Endothelial cell of umbilical vein (primary cell): ENCODE measurements at regions not wholly inside any gene's neighbourhood (a gene's known extent, or its start where the extent isn't known, plus 50 kb on each side); places are given as distances from the start of the nearest gene placed in this dataset.

Experiments used
- BruUV-seq: library from RNA; stranded (reverse); fragments of 400-500 nt; replicated peaks from 2 replicates; lab custom pipeline; 2021; lab: Mats Ljungman, UMichigan
- CTCF ChIA-PET: fragments of 300-600, 350-600 bp; sonication (Branson Sonifier 250); formaldehyde crosslinking; loops from one replicate; lab custom pipeline; 2021; ENCODE audit warnings: antibody characterized with exemption, inconsistent platforms; lab: Charles Lee
- POLR2A ChIA-PET: fragments of 300-600, 350-600 bp; sonication (Branson Sonifier 250); formaldehyde crosslinking; loops from one replicate; lab custom pipeline; 2021; ENCODE audit warnings: antibody characterized with exemption, inconsistent platforms; lab: Charles Lee
- DNase-seq: peaks from one replicate; pipeline ENCODE4 v3.0.0-alpha.2; 2011; ENCODE audit warnings: low read depth, low spot score
- FAIRE-seq: peaks from 2 replicates; lab custom pipeline; 2011; peaks lifted over from hg19 to GRCh38; lab: Jason Lieb, UNC
- H2AFZ ChIP-seq: 2 replicates; pipeline ENCODE4 v1.6.0; 2012; ENCODE audit warnings: low read depth, low read length, control low read depth, inconsistent platforms
- H3K27ac ChIP-seq: 2 replicates; pipeline ENCODE4 v1.5.1; 2011; ENCODE audit warnings: low read depth, mild to moderate bottlenecking, control low read depth, low read length, moderate library complexity; ENCODE audit not compliant: insufficient read depth
- H3K27me3 ChIP-seq, 2 experiments: 2 replicates each; pipeline versions ENCODE4 v1.6.0 to v1.6.1; 2011; ENCODE audit warnings: low read length in 2 of 2, mixed read lengths in 1 of 2; ENCODE audit not compliant: control insufficient read depth in 2 of 2, insufficient read depth in 2 of 2
- H3K36me3 ChIP-seq, 2 experiments: 2 replicates in 1 of 2; 3 replicates in 1 of 2; pipeline ENCODE4 v1.5.1; 2011; ENCODE audit warnings: low read length in 2 of 2, mild to moderate bottlenecking in 1 of 2, moderate library complexity in 1 of 2; ENCODE audit not compliant: control insufficient read depth in 2 of 2, insufficient read depth in 2 of 2; ENCODE audit errors: extremely low read depth in 1 of 2
- H3K4me1 ChIP-seq: 3 replicates; pipeline ENCODE4 v1.5.1; 2011; ENCODE audit warnings: mild to moderate bottlenecking, low read length; ENCODE audit not compliant: control insufficient read depth, insufficient read depth; ENCODE audit errors: extremely low read depth
- H3K4me2 ChIP-seq: 2 replicates; pipeline ENCODE4 v1.6.1; 2011; ENCODE audit warnings: low read length, control low read depth, mixed read lengths; ENCODE audit not compliant: insufficient read depth
- H3K4me3 ChIP-seq, 3 experiments: fragments of 200-600 bp in 1 of 3; sonication (generic), shearing (Covaris generic) in 1 of 3; replicated peaks in 1 of 3; 2 replicates each; pipeline ENCODE4 v1.5.1; 2011 to 2016; ENCODE audit warnings: control low read depth in 3 of 3, low read length in 3 of 3, mild to moderate bottlenecking in 2 of 3, inconsistent platforms in 1 of 3, low read depth in 1 of 3, moderate library complexity in 1 of 3; ENCODE audit not compliant: insufficient read depth in 1 of 3
- H3K79me2 ChIP-seq: 2 replicates; pipeline ENCODE4 v1.6.0; 2012; ENCODE audit warnings: low read length, inconsistent platforms; ENCODE audit not compliant: control insufficient read depth, insufficient read depth
- H3K9ac ChIP-seq: replicated peaks from 2 replicates; pipeline ENCODE3; 2011; ENCODE audit warnings: low read length, control low read depth; ENCODE audit not compliant: insufficient read depth; ENCODE audit errors: extremely low read depth
- H3K9me1 ChIP-seq: replicated peaks from 3 replicates; pipeline ENCODE4 v1.6.0; 2011; ENCODE audit warnings: mild to moderate bottlenecking, low read length; ENCODE audit not compliant: control insufficient read depth, insufficient read depth; ENCODE audit errors: extremely low read depth
- H3K9me3 ChIP-seq: replicated peaks from 2 replicates; pipeline ENCODE4 v1.5.1; 2012; ENCODE audit warnings: low read length, inconsistent platforms; ENCODE audit not compliant: control insufficient read depth, insufficient read depth
- H4K20me1 ChIP-seq: replicated peaks from 2 replicates; pipeline ENCODE3; 2011; ENCODE audit warnings: mild to moderate bottlenecking, low read length; ENCODE audit not compliant: control insufficient read depth, insufficient read depth; ENCODE audit errors: extremely low read depth
- CTCF ChIP-seq, 2 donors: IDR thresholded peaks; 1 replicate in 1 of 2; 2 replicates in 1 of 2; pipeline ENCODE4 v1.5.1; 2011; ENCODE audit warnings: low read length in 2 of 2, mild to moderate bottlenecking in 2 of 2, moderate library complexity in 2 of 2, control low read depth in 1 of 2, inconsistent platforms in 1 of 2, low read depth in 1 of 2; ENCODE audit not compliant: insufficient read depth in 1 of 2; ENCODE audit errors: extremely low read depth in 1 of 2
- EZH2 ChIP-seq: IDR thresholded peaks from 2 replicates; pipeline ENCODE4 v1.6.1; 2012; ENCODE audit warnings: borderline replicate concordance, low read depth, mild to moderate bottlenecking, moderate library complexity, low read length, inconsistent platforms; ENCODE audit not compliant: severe bottlenecking
- FOS ChIP-seq: IDR thresholded peaks from 2 replicates; pipeline ENCODE4 v1.6.1; 2011; ENCODE audit warnings: mild to moderate bottlenecking, low read length, moderate library complexity, borderline replicate concordance; ENCODE audit not compliant: insufficient read depth
- GATA2 ChIP-seq: IDR thresholded peaks from 2 replicates; pipeline ENCODE4 v1.7.0; 2011; ENCODE audit warnings: low read depth, mild to moderate bottlenecking, moderate library complexity, mixed read lengths, low read length; ENCODE audit not compliant: insufficient read length, insufficient read depth
- JUN ChIP-seq: IDR thresholded peaks from 2 replicates; pipeline ENCODE4 v1.6.1; 2011; ENCODE audit warnings: borderline replicate concordance, low read depth; ENCODE audit not compliant: insufficient read length, insufficient read depth
- MYC ChIP-seq: IDR thresholded peaks from one replicate; pipeline ENCODE4 v1.6.1; 2011; ENCODE audit warnings: mild to moderate bottlenecking, low read depth, low read length
- POLR2A ChIP-seq: IDR thresholded peaks from 2 replicates; pipeline ENCODE4 v1.6.1; 2012; ENCODE audit warnings: low read depth, mild to moderate bottlenecking, control low read depth, low read length
- POLR2AphosphoS5 ChIP-seq: IDR thresholded peaks from 2 replicates; pipeline ENCODE4 v1.6.1; 2012; ENCODE audit warnings: low read depth, mild to moderate bottlenecking, control low read depth, low read length, moderate library complexity; ENCODE audit not compliant: insufficient read depth
- dilution Hi-C: fragments of 300-500 bp; cut with MboI; formaldehyde crosslinking; loops from one replicate; pipeline ENCODE4 v1.15.0; 2019; ENCODE audit warnings: low sequenced_read_pairs; ENCODE audit not compliant: extremely low pct_ligation_motif_present
- intact Hi-C: fragments of 100-400 bp; cut with micrococcal nuclease; formaldehyde crosslinking; loops from one replicate; pipeline ENCODE4 v1.10.0; 2022
- TF ChIP-seq, protein P1 (sequence below): IDR thresholded peaks from 2 replicates; pipeline ENCODE4 v1.6.1; 2011; ENCODE audit not compliant: insufficient read depth, insufficient read length

DNA sequence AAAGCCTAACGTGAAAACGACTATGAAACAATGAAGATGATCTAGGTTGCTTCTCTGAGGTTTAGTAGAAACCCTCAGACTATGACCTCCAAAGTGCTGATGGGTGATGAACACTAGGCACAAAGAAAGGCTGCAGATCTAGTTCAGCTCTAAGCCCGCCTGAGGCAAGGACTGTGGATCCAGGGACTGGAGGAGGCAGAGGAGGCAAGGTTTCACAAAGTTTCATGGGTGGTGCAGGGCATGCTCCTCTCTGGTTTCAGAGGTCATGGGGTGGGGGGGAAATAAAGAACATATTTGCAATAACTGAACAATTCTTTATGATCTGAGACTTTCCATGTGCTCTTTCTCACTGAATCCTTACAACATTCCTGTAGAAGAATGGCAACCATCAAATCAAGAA lies 679.2 kb downstream of the NTRK3 start:
- no peak overlapping the region for H3K27ac ChIP-seq
- intact Hi-C loops: no loop called here
- no peaks in the 10 kb centered on the region for H3K9me3 ChIP-seq
- no peaks in the 10 kb centered on the region for H3K36me3 ChIP-seq
- H4K20me1 ChIP-seq: no peaks in the 10 kb centered on the region
- H3K27me3 ChIP-seq: no peaks in the 10 kb centered on the region
- TF ChIP-seq CTCF (IDR thresholded peaks at IDR 0.05; ENCODE audit: extremely low read depth in 1 of 2, insufficient read depth in 1 of 2, low read depth in 1 of 2, low read length in 2 of 2) (no peak), EZH2 (no peak), MYC (no peak), POLR2A (no peak), POLR2AphosphoS5 (no peak), GATA2 (no peak), FOS (no peak), JUN (no peak)
- TF ChIP-seq, protein P1, sequence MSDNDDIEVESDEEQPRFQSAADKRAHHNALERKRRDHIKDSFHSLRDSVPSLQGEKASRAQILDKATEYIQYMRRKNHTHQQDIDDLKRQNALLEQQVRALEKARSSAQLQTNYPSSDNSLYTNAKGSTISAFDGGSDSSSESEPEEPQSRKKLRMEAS: no peak
- H3K4me2 ChIP-seq: no peak overlapping the region
- no peak for FAIRE-seq
- ChIA-PET POLR2A (no interaction called here), CTCF (no interaction called here)
- dilution Hi-C loops: no loop called here
- H3K9me1 ChIP-seq: no peaks in the 10 kb centered on the region
- DNase-seq: no peak
- H3K9ac ChIP-seq: no peak overlapping the region
- no peaks in the 10 kb centered on the region for H3K79me2 ChIP-seq
- H3K4me1 ChIP-seq: no peaks in the 10 kb centered on the region
- H3K4me3 ChIP-seq: no peak overlapping the region
- H2AFZ ChIP-seq: no peak overlapping the region
- BruUV-seq: no TSS peak
